ENCODE measurements at regions not wholly inside any gene's neighbourhood (a gene's known extent, or its start where the extent isn't known, plus 50 kb on each side); places are given as distances from the start of the nearest gene placed in this dataset.

DNA sequence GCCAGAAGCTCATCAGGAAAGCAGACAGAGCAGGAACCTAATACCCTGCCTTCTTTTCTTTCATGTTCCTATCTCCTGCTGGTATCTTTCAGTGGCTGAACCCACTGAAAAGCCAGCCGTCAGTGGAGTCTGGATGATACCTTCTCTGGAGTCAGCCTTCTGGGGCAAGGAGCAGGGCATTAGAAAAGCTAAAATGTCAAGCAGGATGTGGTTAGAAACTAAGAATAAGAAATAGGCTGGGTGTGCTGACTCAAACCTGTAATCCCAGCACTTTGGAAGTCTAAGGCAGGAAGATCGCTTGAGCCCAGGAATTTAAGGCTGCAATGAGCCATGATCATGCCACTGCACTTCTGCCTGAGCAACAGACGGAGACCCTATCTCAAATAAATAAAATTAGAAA lies 642.0 kb upstream of the FSHR start:
- TF ChIP-seq, protein P1, sequence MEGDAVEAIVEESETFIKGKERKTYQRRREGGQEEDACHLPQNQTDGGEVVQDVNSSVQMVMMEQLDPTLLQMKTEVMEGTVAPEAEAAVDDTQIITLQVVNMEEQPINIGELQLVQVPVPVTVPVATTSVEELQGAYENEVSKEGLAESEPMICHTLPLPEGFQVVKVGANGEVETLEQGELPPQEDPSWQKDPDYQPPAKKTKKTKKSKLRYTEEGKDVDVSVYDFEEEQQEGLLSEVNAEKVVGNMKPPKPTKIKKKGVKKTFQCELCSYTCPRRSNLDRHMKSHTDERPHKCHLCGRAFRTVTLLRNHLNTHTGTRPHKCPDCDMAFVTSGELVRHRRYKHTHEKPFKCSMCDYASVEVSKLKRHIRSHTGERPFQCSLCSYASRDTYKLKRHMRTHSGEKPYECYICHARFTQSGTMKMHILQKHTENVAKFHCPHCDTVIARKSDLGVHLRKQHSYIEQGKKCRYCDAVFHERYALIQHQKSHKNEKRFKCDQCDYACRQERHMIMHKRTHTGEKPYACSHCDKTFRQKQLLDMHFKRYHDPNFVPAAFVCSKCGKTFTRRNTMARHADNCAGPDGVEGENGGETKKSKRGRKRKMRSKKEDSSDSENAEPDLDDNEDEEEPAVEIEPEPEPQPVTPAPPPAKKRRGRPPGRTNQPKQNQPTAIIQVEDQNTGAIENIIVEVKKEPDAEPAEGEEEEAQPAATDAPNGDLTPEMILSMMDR (IDR thresholded peaks at IDR 0.05): no peak
- TF ChIP-seq POLR2AphosphoS5 (IDR thresholded peaks at IDR 0.05; ENCODE audit: low read depth, low read length) (no peak), REST (IDR thresholded peaks at IDR 0.05; ENCODE audit: insufficient read depth in 1 of 2, low read depth in 2 of 2, low read length in 1 of 2) (no peak)

Data from Panc1 (cell line).